T-cell (primary cell): ENCODE measurements at regions not wholly inside any gene's neighbourhood (a gene's known extent, or its start where the extent isn't known, plus 50 kb on each side); places are given as distances from the start of the nearest gene placed in this dataset.

Experiments used
- ATAC-seq, 4 experiments: fragments of 200-7000 bp in 3 of 4; fragments of 150-1000 bp in 1 of 4; cut with Tn5 transposase; replicated peaks in 1 of 4; 1 replicate in 3 of 4; 2 replicates in 1 of 4; pipeline ENCODE4 v1.10.0; 2021; ENCODE audit warnings: moderate library complexity in 3 of 4, mild to moderate bottlenecking in 2 of 4, moderate number of reproducible peaks in 1 of 4
- CTCF ChIA-PET, 2 donors: fragments of 300-600 bp; sonication (Branson Sonifier 250); formaldehyde crosslinking; loops; one replicate each; lab custom pipeline; 2022; ENCODE audit warnings: antibody characterized with exemption in 2 of 2; lab: Charles Lee
- POLR2A ChIA-PET, 2 donors: fragments of 300-600 bp; sonication (Branson Sonifier 250); formaldehyde crosslinking; loops; one replicate each; lab custom pipeline; 2022; ENCODE audit warnings: antibody characterized with exemption in 2 of 2; lab: Charles Lee
- DNase-seq, 35 experiments: peaks; one replicate each; pipeline versions ENCODE4 v3.0.0 to v3.0.0-alpha.2; 2013 to 2023
- H3K27ac ChIP-seq: one replicate; pipeline ENCODE4 v1.5.1; 2013; ENCODE audit warnings: low read length
- H3K27me3 ChIP-seq, 2 experiments: replicated peaks in 1 of 2; 1 replicate in 1 of 2; 2 replicates in 1 of 2; pipeline versions ENCODE4 v1.6.1 to v1.7.0; 2013; ENCODE audit warnings: low read length in 1 of 2, mixed read lengths in 1 of 2; ENCODE audit not compliant: control insufficient read depth in 2 of 2, insufficient read depth in 2 of 2; ENCODE audit errors: extremely low read depth in 1 of 2
- H3K36me3 ChIP-seq, 2 donors: 1 replicate in 1 of 2; 2 replicates in 1 of 2; pipeline versions ENCODE4 v1.6.1 to v1.7.0; 2013; ENCODE audit warnings: low read length in 1 of 2; ENCODE audit not compliant: control insufficient read depth in 2 of 2, insufficient read depth in 1 of 2; ENCODE audit errors: extremely low read depth in 1 of 2
- H3K4me1 ChIP-seq, 2 experiments: 1 replicate in 1 of 2; 2 replicates in 1 of 2; pipeline versions ENCODE4 v1.6.1 to v1.7.0; 2013; ENCODE audit warnings: low read length in 2 of 2, mixed read lengths in 1 of 2; ENCODE audit not compliant: insufficient read depth in 2 of 2, control insufficient read depth in 1 of 2; ENCODE audit errors: extremely low read depth in 1 of 2
- H3K4me3 ChIP-seq, 2 donors: 1 replicate in 1 of 2; 2 replicates in 1 of 2; pipeline versions ENCODE4 v1.5.1 to v1.7.0; 2013; ENCODE audit warnings: mild to moderate bottlenecking in 2 of 2, low read length in 1 of 2, moderate library complexity in 1 of 2; ENCODE audit not compliant: control insufficient read depth in 1 of 2; ENCODE audit errors: extremely low read depth in 1 of 2
- H3K9me3 ChIP-seq: 2 replicates; pipeline ENCODE4 v1.7.0; 2013
- H3K27ac Mint-ChIP-seq, 2 donors: one replicate each; pipeline ENCODE4 v1.8.0; 2020 to 2021; ENCODE audit warnings: mild to moderate bottlenecking in 2 of 2, mixed read lengths in 2 of 2
- H3K27me3 Mint-ChIP-seq, 2 donors: one replicate each; pipeline ENCODE4 v1.8.0; 2021 to 2022; ENCODE audit warnings: mixed read lengths in 2 of 2
- H3K36me3 Mint-ChIP-seq: one replicate; pipeline ENCODE4 v1.8.0; 2021; ENCODE audit warnings: mixed read lengths
- H3K4me1 Mint-ChIP-seq, 3 donors: one replicate each; pipeline ENCODE4 v1.8.0; 2020 to 2022; ENCODE audit warnings: mixed read lengths in 3 of 3, mild to moderate bottlenecking in 1 of 3
- H3K4me3 Mint-ChIP-seq, 3 donors: one replicate each; pipeline ENCODE4 v1.8.0; 2020 to 2022; ENCODE audit warnings: mild to moderate bottlenecking in 3 of 3, mixed read lengths in 3 of 3, moderate library complexity in 3 of 3
- H3K9me3 Mint-ChIP-seq, 3 donors: one replicate each; pipeline ENCODE4 v1.8.0; 2020 to 2022; ENCODE audit warnings: mixed read lengths in 3 of 3
- WGBS: methylation state at CpG from one replicate; pipeline ENCODE4 v1.1.5; 2013; ENCODE audit warnings: missing lambda C conversion rate; ENCODE audit not compliant: insufficient coverage; 5-methylcytosine and 5-hydroxymethylcytosine counted together

DNA sequence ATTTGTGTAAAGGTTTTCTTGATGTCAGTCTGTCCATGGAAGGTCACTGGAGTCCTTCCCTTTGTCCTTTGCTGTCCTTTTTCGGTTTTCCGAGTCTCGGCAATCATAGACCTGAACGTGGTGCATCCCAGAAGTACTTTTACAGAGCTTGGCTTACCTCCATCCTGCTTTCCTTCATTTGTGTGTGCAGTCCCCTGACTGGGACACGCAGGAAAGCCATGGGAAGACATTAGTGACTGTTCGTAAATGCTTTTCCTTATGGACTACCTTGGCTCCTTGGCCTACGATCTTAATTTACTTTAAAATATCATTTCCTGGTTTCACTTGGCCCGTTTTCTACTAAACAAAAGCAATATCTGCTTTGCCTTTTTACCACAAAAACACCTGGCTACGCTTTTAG, 328.4 kb upstream of the RARB start:
- WGBS: 73% methylated on average over 6 of the region's 9 CpGs
- CTCF ChIA-PET: interaction anchor here in 1 of 2 donors (0.7 kb wide), 1 partner anchor 15 kb away, joined by 3 read pairs; no protein-coding TSS in a partner anchor
- Histone ChIP-seq H3K27me3 (no peaks in the 10 kb centered on the region), H3K9me3 (no peaks in the 10 kb centered on the region), H3K4me1 (no peaks in the 10 kb centered on the region), H3K27ac (no peak overlapping the region), H3K36me3 (no peaks in the 10 kb centered on the region), H3K4me3 (no peak overlapping the region)
- no peaks in the 10 kb centered on the region for H3K4me1 Mint-ChIP-seq
- H3K36me3 Mint-ChIP-seq: no peaks in the 10 kb centered on the region
- H3K9me3 Mint-ChIP-seq: peaks cover 0 to 6% (median 6%) of the 10 kb centered on the region in 3 donors
- DNase-seq (no peak), ATAC-seq (no peak)
- no peak overlapping the region for H3K4me3 Mint-ChIP-seq
- H3K27ac Mint-ChIP-seq: no peak overlapping the region
- POLR2A ChIA-PET: no interaction called here
- H3K27me3 Mint-ChIP-seq: no peaks in the 10 kb centered on the region

DNA sequence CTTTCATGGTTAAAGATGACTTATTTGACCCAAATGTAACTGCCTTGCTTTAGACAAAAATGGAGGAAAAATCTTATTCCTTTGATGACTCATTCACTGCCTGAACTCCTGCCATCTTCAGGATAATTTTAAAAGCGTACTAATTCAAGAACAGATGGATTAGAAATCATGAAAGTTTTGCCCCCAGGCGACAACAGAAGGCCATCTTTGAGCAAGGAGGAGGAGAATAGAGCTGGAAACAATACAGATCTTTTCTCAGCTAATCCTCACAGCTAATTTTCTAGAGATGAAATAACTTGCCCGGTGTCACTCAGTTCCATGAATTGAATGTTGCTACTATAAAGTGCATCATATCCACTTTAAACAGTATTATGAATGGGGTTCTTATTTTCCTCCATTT, 324.7 kb upstream of the RARB start:
- H3K9me3 Mint-ChIP-seq: peaks cover 0 to 11% (median 6%) of the 10 kb centered on the region in 3 donors
- no peak overlapping the region for H3K27ac Mint-ChIP-seq

DNA sequence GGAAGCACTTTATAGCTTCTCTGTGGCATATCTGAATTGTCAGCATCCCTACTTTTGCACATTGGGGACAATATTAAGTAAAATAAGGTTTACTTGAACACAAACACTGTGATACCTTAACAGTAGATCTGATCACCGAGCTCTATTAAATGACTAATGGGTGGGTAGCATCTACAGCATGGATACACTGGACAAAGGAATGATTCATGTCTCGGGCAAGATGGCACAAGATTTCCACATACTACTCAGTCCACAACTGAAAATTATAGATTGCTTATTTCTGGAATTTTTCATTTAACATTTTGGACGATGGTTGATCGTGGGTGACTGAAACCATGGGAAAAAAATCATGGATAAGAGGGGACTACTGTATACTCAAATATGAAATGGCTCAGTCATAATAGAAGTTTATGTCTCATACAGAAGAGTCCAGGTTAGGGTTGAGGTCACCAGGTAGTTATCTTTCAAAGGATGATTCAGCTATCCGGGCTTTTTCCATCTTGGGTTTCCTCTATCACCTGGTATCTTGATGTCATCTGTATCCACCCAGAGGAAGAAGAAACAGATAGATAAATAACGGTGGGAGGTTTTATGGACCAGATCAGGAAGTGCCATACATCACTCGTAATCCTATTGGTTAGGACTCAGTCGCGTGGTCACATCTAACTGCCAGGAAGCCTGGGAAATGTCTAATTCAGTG, 320.0 kb upstream of the RARB start:
- H3K4me3 Mint-ChIP-seq: no peak overlapping the region
- H3K27ac Mint-ChIP-seq: no peak overlapping the region
- CTCF ChIA-PET: no interaction called here

More for the DNA sequence above, 324.7 kb upstream of the RARB start:
- Histone ChIP-seq H3K9me3 (no peaks in the 10 kb centered on the region), H3K36me3 (no peaks in the 10 kb centered on the region), H3K4me1 (no peaks in the 10 kb centered on the region), H3K27ac (no peak overlapping the region), H3K4me3 (no peak overlapping the region), H3K27me3 (no peaks in the 10 kb centered on the region)
- Mint-ChIP-seq H3K4me3 (no peak overlapping the region), H3K4me1 (no peaks in the 10 kb centered on the region), H3K27me3 (no peaks in the 10 kb centered on the region), H3K36me3 (no peaks in the 10 kb centered on the region)
- DNase-seq: no peak
- WGBS: no CpG with 5 or more reads among the region's 3 CpGs
- ATAC-seq: no peak
- ChIA-PET CTCF (no interaction called here), POLR2A (no interaction called here)

DNA sequence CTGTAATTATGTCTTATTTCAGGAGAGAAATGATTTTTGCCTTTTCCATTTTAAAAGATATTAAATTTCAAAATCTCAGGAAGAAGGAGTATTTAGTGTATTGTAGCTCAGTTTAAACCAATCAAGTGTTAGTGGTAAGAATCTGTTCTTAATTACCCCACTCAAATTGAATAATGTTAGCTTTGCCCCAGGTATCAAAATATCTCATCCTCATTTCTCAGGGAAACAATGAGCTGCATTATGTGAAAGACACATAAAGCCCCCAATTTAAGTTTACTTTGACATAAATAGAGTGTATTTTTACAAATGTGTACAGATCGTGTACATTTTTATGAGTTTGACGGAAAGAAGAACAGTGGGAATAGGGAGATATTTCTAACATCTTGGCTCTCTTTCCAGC, 317.4 kb upstream of the RARB start:
- Histone ChIP-seq H3K9me3 (no peaks in the 10 kb centered on the region), H3K4me3 (no peak overlapping the region), H3K27ac (no peak overlapping the region), H3K36me3 (no peaks in the 10 kb centered on the region), H3K4me1 (no peaks in the 10 kb centered on the region), H3K27me3 (no peaks in the 10 kb centered on the region)
- ATAC-seq (no peak), DNase-seq (no peak)
- Mint-ChIP-seq H3K27me3 (no peaks in the 10 kb centered on the region), H3K9me3 (peaks cover 4 to 14% (median 6%) of the 10 kb centered on the region in 3 donors), H3K4me3 (no peak overlapping the region), H3K36me3 (no peaks in the 10 kb centered on the region), H3K4me1 (no peaks in the 10 kb centered on the region), H3K27ac (no peak overlapping the region)
- ChIA-PET CTCF (no interaction called here), POLR2A (no interaction called here)
- whole genome bisulfite sequencing: no CpG with 5 or more reads among the region's 2 CpGs

More for the DNA sequence above, 320.0 kb upstream of the RARB start:
- POLR2A ChIA-PET: no interaction called here
- Histone ChIP-seq H3K4me1 (no peaks in the 10 kb centered on the region), H3K9me3 (no peaks in the 10 kb centered on the region), H3K4me3 (no peak overlapping the region), H3K36me3 (no peaks in the 10 kb centered on the region), H3K27me3 (no peaks in the 10 kb centered on the region), H3K27ac (no peak overlapping the region)
- no peaks in the 10 kb centered on the region for H3K27me3 Mint-ChIP-seq
- WGBS: 72% methylated on average over 5 of the region's 9 CpGs
- peaks cover 3 to 13% (median 5%) of the 10 kb centered on the region in 3 donors for H3K9me3 Mint-ChIP-seq
- no peaks in the 10 kb centered on the region for H3K36me3 Mint-ChIP-seq
- ATAC-seq (no peak), DNase-seq (no peak)
- H3K4me1 Mint-ChIP-seq: no peaks in the 10 kb centered on the region

DNA sequence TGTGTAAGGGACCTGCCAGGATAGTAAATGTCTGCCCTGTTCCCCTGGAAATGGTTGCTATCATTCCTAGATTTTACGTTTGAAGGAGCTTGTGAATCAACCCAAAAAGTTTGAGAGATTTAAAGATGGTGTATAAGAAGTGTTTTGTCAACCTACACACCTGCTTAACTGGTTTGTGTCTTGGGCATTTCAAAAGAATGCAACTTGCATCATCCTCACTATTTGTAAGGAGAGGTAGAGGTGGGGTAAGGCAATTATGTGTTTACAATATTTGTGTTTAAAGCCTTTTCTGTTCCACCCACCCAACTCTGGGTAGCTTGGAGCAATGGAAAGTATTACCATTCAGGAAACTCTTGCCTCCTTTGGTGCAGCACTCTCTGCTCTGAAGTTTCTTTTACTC, 314.2 kb upstream of the RARB start:
- ATAC-seq (no peak), DNase-seq (no peak)
- ChIA-PET CTCF (no interaction called here), POLR2A (no interaction called here)
- H3K36me3 ChIP-seq: no peaks in the 10 kb centered on the region
- no peaks in the 10 kb centered on the region for H3K27me3 ChIP-seq
- Mint-ChIP-seq H3K4me1 (no peaks in the 10 kb centered on the region), H3K36me3 (no peaks in the 10 kb centered on the region), H3K9me3 (peaks cover 4 to 23% (median 7%) of the 10 kb centered on the region in 3 donors), H3K4me3 (no peak overlapping the region), H3K27ac (no peak overlapping the region), H3K27me3 (no peaks in the 10 kb centered on the region)
- no peak overlapping the region for H3K4me3 ChIP-seq
- H3K27ac ChIP-seq: no peak overlapping the region
- H3K4me1 ChIP-seq: no peaks in the 10 kb centered on the region
- no peaks in the 10 kb centered on the region for H3K9me3 ChIP-seq
- WGBS: no CpG with 5 or more reads among the region's 1 CpG

DNA sequence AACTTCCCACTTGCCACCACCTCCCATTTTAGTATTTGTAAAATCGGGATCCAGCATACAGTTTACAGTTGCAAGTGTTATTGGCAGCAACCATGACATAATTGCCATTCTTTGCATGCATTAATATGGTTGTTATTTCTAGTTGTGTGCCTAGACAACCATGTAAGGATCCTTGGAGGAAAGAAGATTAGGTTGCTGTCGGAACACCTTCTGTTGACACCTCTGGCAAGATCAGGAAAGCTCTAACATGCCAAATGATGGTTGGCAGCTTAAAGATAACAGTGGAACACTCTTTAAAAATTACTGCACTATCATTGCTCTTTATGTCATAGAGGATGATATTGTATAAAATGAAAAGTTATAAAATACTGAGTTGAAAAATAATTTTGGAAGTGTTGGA, 313.5 kb upstream of the RARB start:
- DNase-seq: no peak
- Histone ChIP-seq H3K27ac (no peak overlapping the region), H3K9me3 (no peaks in the 10 kb centered on the region), H3K4me1 (no peaks in the 10 kb centered on the region), H3K36me3 (no peaks in the 10 kb centered on the region), H3K4me3 (no peak overlapping the region), H3K27me3 (no peaks in the 10 kb centered on the region)
- POLR2A ChIA-PET: no interaction called here
- H3K36me3 Mint-ChIP-seq: no peaks in the 10 kb centered on the region
- H3K27ac Mint-ChIP-seq: no peak overlapping the region
- WGBS: no CpG with 5 or more reads among the region's 2 CpGs
- no peak overlapping the region for H3K4me3 Mint-ChIP-seq
- no peak for ATAC-seq
- CTCF ChIA-PET: interaction anchor here in 1 of 2 donors (0.5 kb wide), 1 partner anchor 15 kb away, joined by 3 read pairs; no protein-coding TSS in a partner anchor
- peaks cover 4 to 19% (median 7%) of the 10 kb centered on the region in 3 donors for H3K9me3 Mint-ChIP-seq
- no peaks in the 10 kb centered on the region for H3K4me1 Mint-ChIP-seq
- H3K27me3 Mint-ChIP-seq: no peaks in the 10 kb centered on the region
